HCT116 (cell line): ENCODE measurements at regions not wholly inside any gene's neighbourhood (a gene's known extent, or its start where the extent isn't known, plus 50 kb on each side); places are given as distances from the start of the nearest gene placed in this dataset.

Experiments
- ATAC-seq: fragments of 200-7000 bp; cut with Tn5 transposase; 2 replicates; pipeline ENCODE4 v1.9.1; 2020; ENCODE audit warnings: mild to moderate bottlenecking, moderate library complexity
- BruUV-seq: library from RNA; stranded (reverse); fragments of 400-500 nt; replicated peaks from 2 replicates; lab custom pipeline; 2021; lab: Mats Ljungman, UMichigan
- CTCF ChIA-PET: fragments of 300-600 bp; sonication (Branson Sonifier 250); formaldehyde crosslinking; loops from one replicate; lab custom pipeline; 2021; ENCODE audit warnings: antibody characterized with exemption; lab: Charles Lee
- POLR2A ChIA-PET: fragments of 300-600, 350-600 bp; sonication (Branson Sonifier 250); formaldehyde crosslinking; loops from one replicate; lab custom pipeline; 2021; ENCODE audit warnings: antibody characterized with exemption; lab: Charles Lee
- RAD21 ChIA-PET, 2 experiments: fragments of 300-600 bp; sonication (Branson Sonifier 250); formaldehyde crosslinking; loops; one replicate each; lab custom pipeline; 2023; ENCODE audit warnings: low total read pairs in 2 of 2; ENCODE audit not compliant: uncharacterized antibody in 2 of 2, unreplicated experiment in 2 of 2, low non-redundant PET in 1 of 2; lab: Charles Lee
- DNase-seq: peaks from one replicate; pipeline ENCODE4 v3.0.0-alpha.2; 2010; ENCODE audit warnings: low read depth, low spot score
- H2AFZ ChIP-seq: fragments of 200-600 bp; shearing (Covaris generic), sonication (generic); 2 replicates; pipeline ENCODE4 v1.6.1; 2017; ENCODE audit warnings: low read depth, mixed run types, mixed read lengths, antibody characterized with exemption, low read length; ENCODE audit not compliant: poor library complexity, severe bottlenecking
- H3K27ac ChIP-seq: 2 replicates; pipeline ENCODE4 v1.5.1; 2012; ENCODE audit warnings: low read depth, low read length
- H3K27me3 ChIP-seq: fragments of 200-600 bp; sonication (generic); 2 replicates; pipeline ENCODE4 v1.6.1; 2016; ENCODE audit warnings: mixed run types, low read length, mixed read lengths; ENCODE audit not compliant: insufficient read depth
- H3K36me3 ChIP-seq, 2 experiments: fragments of 200-500 bp in 1 of 2; fragments of 200-600 bp in 1 of 2; sonication (Bioruptor generic) in 1 of 2; sonication (generic) in 1 of 2; 2 replicates each; pipeline versions ENCODE4 v1.5.1 to v1.6.1; 2014 to 2016; ENCODE audit warnings: low read length in 2 of 2, inconsistent platforms in 1 of 2, mixed read lengths in 1 of 2, mixed run types in 1 of 2; ENCODE audit not compliant: insufficient read depth in 2 of 2, control insufficient read depth in 1 of 2
- H3K4me1 ChIP-seq, 2 experiments: fragments of 200-600 bp in 1 of 2; sonication (generic) in 1 of 2; 2 replicates each; pipeline versions ENCODE4 v1.5.1 to v1.6.1; 2012 to 2017; ENCODE audit warnings: low read length in 2 of 2, inconsistent platforms in 1 of 2, mild to moderate bottlenecking in 1 of 2, mixed read lengths in 1 of 2, mixed run types in 1 of 2, moderate library complexity in 1 of 2; ENCODE audit not compliant: insufficient read depth in 2 of 2, control insufficient read depth in 1 of 2
- H3K4me2 ChIP-seq: fragments of 200-600 bp; sonication (generic); 2 replicates; pipeline ENCODE4 v1.6.1; 2017; ENCODE audit warnings: mixed run types, low read length, mixed read lengths
- H3K4me3 ChIP-seq, 2 experiments: fragments of 200-600 bp in 1 of 2; sonication (generic) in 1 of 2; replicated peaks in 1 of 2; 2 replicates each; pipeline ENCODE4 v1.5.1; 2011 to 2016; ENCODE audit warnings: low read length in 2 of 2, control low read depth in 1 of 2, low read depth in 1 of 2, mild to moderate bottlenecking in 1 of 2, mixed read lengths in 1 of 2, mixed run types in 1 of 2
- H3K79me2 ChIP-seq: fragments of 200-600 bp; sonication (generic); 2 replicates; pipeline ENCODE4 v1.6.1; 2017; ENCODE audit warnings: mild to moderate bottlenecking, mixed run types, low read length, moderate library complexity, mixed read lengths; ENCODE audit not compliant: insufficient read depth
- H3K9ac ChIP-seq: fragments of 200-600 bp; sonication (generic); 2 replicates; pipeline ENCODE4 v1.6.1; 2016; ENCODE audit warnings: low read length, mixed read lengths
- H3K9me2 ChIP-seq: fragments of 200-600 bp; sonication (generic), shearing (Covaris generic); 2 replicates; pipeline ENCODE4 v1.6.1; 2017; ENCODE audit warnings: mixed run types, mild to moderate bottlenecking, moderate library complexity; ENCODE audit not compliant: insufficient read depth
- H3K9me3 ChIP-seq, 2 experiments: fragments of 200-500 bp in 1 of 2; fragments of 200-600 bp in 1 of 2; sonication (Bioruptor generic) in 1 of 2; sonication (generic) in 1 of 2; 2 replicates each; pipeline ENCODE4 v1.6.1; 2014 to 2017; ENCODE audit warnings: low read length in 2 of 2, mixed read lengths in 2 of 2, inconsistent platforms in 1 of 2, low read depth in 1 of 2, mild to moderate bottlenecking in 1 of 2, mixed run types in 1 of 2, moderate library complexity in 1 of 2; ENCODE audit not compliant: control insufficient read depth in 1 of 2, insufficient read depth in 1 of 2
- H4K20me1 ChIP-seq: fragments of 200-600 bp; sonication (generic), shearing (Covaris generic); 2 replicates; pipeline ENCODE4 v1.6.1; 2017; ENCODE audit warnings: mixed run types, mild to moderate bottlenecking, moderate library complexity; ENCODE audit not compliant: insufficient read depth
- CBX3 ChIP-seq: IDR thresholded peaks from 2 replicates; pipeline ENCODE4 v1.6.1; 2012; ENCODE audit warnings: low read depth
- CEBPB ChIP-seq: IDR thresholded peaks from 2 replicates; pipeline ENCODE4 v1.6.1; 2012; ENCODE audit warnings: low read depth
- EZH2phosphoT487 ChIP-seq: fragments of 200-600 bp; IDR thresholded peaks from 2 replicates; pipeline ENCODE4 v1.6.1; 2018; ENCODE audit warnings: antibody characterized with exemption, borderline replicate concordance
- JUND ChIP-seq: IDR thresholded peaks from 2 replicates; pipeline ENCODE4 v1.6.1; 2012
- POLR2AphosphoS5 ChIP-seq: IDR thresholded peaks from 2 replicates; pipeline ENCODE4 v1.6.1; 2011; ENCODE audit warnings: mild to moderate bottlenecking, low read depth, low read length, moderate library complexity
- RAD21 ChIP-seq: IDR thresholded peaks from 2 replicates; pipeline ENCODE4 v1.6.1; 2012; ENCODE audit warnings: low read depth, mild to moderate bottlenecking
- SIN3A ChIP-seq: IDR thresholded peaks from 2 replicates; pipeline ENCODE4 v1.6.1; 2012; ENCODE audit warnings: low read depth
- SRF ChIP-seq: IDR thresholded peaks from 2 replicates; pipeline ENCODE4 v1.6.1; 2012; ENCODE audit warnings: low read depth
- TCF7L2 ChIP-seq: IDR thresholded peaks from 2 replicates; pipeline ENCODE4 v1.7.0; 2011; ENCODE audit warnings: borderline replicate concordance, inconsistent platforms; ENCODE audit not compliant: insufficient read depth, insufficient read length; ENCODE audit errors: extremely low read depth
- ZNF274 ChIP-seq: fragments of 200-500 bp; sonication (Bioruptor generic); IDR thresholded peaks from 2 replicates; pipeline ENCODE4 v1.6.1; 2014; ENCODE audit warnings: mild to moderate bottlenecking, low read depth, low read length, inconsistent platforms
- intact Hi-C: fragments of 100-400 bp; cut with micrococcal nuclease; formaldehyde crosslinking; loops from 2 replicates; pipeline ENCODE4 v1.10.0; 2022
- TF ChIP-seq, protein P1 (sequence below): IDR thresholded peaks from 2 replicates; pipeline ENCODE4 v1.6.1; 2012
- TF ChIP-seq, protein P2 (sequence below): IDR thresholded peaks from 2 replicates; pipeline ENCODE4 v1.6.1; 2012
- TF ChIP-seq, protein P3 (sequence below): IDR thresholded peaks from 2 replicates; pipeline ENCODE4 v1.6.1; 2011; ENCODE audit warnings: mild to moderate bottlenecking, low read length, moderate library complexity; ENCODE audit not compliant: insufficient replicate concordance; ENCODE audit errors: extremely low read depth

DNA sequence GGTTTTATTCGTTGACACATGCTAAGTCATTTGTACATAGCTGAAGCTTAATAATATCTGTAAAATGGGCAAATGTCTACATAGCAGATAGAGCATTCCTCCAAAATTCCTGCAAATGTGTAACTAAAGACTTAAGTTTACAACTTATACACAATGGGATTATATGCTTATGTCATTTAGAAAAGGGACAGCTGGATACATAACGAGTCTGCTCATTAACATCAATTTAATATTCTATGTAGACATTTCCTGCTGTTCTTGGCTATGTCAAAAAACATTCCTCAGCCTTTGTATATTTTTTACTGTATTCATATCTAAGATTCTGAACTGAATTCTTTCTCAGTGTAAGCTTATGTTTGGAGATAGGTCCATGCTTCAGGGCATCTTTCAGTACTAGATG, 762.2 kb downstream of the NR2F2 start:
- RAD21 ChIA-PET = no interaction called here
- Histone ChIP-seq H3K79me2 (no peaks in the 10 kb centered on the region), H3K9me2 (no peaks in the 10 kb centered on the region), H3K27ac (no peak overlapping the region), H4K20me1 (no peaks in the 10 kb centered on the region), H3K9ac (no peak overlapping the region), H3K36me3 (no peaks in the 10 kb centered on the region), H3K27me3 (no peaks in the 10 kb centered on the region), H3K9me3 (no peaks in the 10 kb centered on the region; a peak in 2 of 4 replicates), H2AFZ (no peak overlapping the region), H3K4me1 (no peaks in the 10 kb centered on the region), H3K4me3 (no peak overlapping the region), H3K4me2 (no peak overlapping the region)
- CTCF ChIA-PET = no interaction called here
- intact Hi-C loops = no loop called here
- POLR2A ChIA-PET = no interaction called here
- TF ChIP-seq RAD21 (no peak), ZNF274 (no peak), TCF7L2 (no peak), SRF (no peak), POLR2AphosphoS5 (no peak), CEBPB (no peak), EZH2phosphoT487 (no peak), JUND (no peak)
- TF ChIP-seq, protein P1, sequence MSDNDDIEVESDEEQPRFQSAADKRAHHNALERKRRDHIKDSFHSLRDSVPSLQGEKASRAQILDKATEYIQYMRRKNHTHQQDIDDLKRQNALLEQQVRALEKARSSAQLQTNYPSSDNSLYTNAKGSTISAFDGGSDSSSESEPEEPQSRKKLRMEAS = no peak
- DNase-seq (no peak), ATAC-seq (no peak)
- BruUV-seq = no TSS peak

DNA sequence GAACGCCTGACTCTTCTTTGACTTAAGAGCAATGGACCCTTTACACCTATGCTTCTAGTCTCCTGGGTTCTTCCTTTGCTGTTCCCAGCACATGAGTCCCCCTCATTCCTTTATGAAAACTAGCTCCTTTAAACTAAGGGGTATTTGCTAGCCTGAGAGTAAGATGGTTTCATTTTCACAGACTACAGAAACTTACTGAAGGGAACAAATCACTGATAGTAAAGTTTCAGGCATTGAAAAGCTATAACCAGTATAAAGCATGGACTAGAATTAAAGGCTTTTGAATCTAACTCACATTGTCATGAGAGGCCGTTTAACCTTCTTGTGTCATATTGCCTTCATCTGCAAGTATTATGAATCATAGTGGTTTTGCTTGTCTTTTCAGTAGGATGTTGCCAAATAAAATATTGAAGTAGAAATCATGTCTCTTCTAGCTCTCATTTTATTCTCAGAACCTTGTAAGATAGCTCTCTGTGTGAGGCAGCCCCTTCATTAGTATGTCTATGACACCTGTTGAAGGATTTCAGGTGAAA, 765.9 kb downstream of the NR2F2 start:
- no peak overlapping the region for H2AFZ ChIP-seq
- intact Hi-C loops = no loop called here
- ChIA-PET POLR2A (no interaction called here), RAD21 (no interaction called here), CTCF (no interaction called here)
- no peaks in the 10 kb centered on the region for H3K79me2 ChIP-seq
- H3K9me2 ChIP-seq = no peaks in the 10 kb centered on the region
- H3K9me3 ChIP-seq = peaks cover 6 to 11% of the 10 kb centered on the region in 2 experiments; a peak in 2 of 4 replicates
- H3K4me3 ChIP-seq = no peak overlapping the region
- no peak for TF ChIP-seq CBX3
- TF ChIP-seq, protein P2, sequence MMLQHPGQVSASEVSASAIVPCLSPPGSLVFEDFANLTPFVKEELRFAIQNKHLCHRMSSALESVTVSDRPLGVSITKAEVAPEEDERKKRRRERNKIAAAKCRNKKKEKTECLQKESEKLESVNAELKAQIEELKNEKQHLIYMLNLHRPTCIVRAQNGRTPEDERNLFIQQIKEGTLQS = no peak
- no peak for TF ChIP-seq RAD21
- TF ChIP-seq TCF7L2 = no peak
- TF ChIP-seq EZH2phosphoT487 = no peak
- no peak for TF ChIP-seq SIN3A
- TF ChIP-seq, protein P3, sequence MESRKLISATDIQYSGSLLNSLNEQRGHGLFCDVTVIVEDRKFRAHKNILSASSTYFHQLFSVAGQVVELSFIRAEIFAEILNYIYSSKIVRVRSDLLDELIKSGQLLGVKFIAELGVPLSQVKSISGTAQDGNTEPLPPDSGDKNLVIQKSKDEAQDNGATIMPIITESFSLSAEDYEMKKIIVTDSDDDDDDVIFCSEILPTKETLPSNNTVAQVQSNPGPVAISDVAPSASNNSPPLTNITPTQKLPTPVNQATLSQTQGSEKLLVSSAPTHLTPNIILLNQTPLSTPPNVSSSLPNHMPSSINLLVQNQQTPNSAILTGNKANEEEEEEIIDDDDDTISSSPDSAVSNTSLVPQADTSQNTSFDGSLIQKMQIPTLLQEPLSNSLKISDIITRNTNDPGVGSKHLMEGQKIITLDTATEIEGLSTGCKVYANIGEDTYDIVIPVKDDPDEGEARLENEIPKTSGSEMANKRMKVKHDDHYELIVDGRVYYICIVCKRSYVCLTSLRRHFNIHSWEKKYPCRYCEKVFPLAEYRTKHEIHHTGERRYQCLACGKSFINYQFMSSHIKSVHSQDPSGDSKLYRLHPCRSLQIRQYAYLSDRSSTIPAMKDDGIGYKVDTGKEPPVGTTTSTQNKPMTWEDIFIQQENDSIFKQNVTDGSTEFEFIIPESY = no peak
- H3K4me2 ChIP-seq = no peak overlapping the region
- no peaks in the 10 kb centered on the region for H3K27me3 ChIP-seq
- no peak for DNase-seq
- H3K36me3 ChIP-seq = no peaks in the 10 kb centered on the region
- no peaks in the 10 kb centered on the region for H3K4me1 ChIP-seq
- H3K27ac ChIP-seq = no peak overlapping the region
- no peaks in the 10 kb centered on the region for H4K20me1 ChIP-seq
- BruUV-seq = no TSS peak
- no peak overlapping the region for H3K9ac ChIP-seq
- ATAC-seq = no peak
